GM18867 (cell line): ENCODE measurements at regions not wholly inside any gene's neighbourhood (a gene's known extent, or its start where the extent isn't known, plus 50 kb on each side); places are given as distances from the start of the nearest gene placed in this dataset.

ENCODE experiments used
- ATAC-seq: cut with Tn5 transposase; IDR thresholded peaks from one replicate; pipeline ENCODE4 v1.9.1; 2021; ENCODE audit warnings: mild to moderate bottlenecking, moderate library complexity; ENCODE audit not compliant: unreplicated experiment

DNA sequence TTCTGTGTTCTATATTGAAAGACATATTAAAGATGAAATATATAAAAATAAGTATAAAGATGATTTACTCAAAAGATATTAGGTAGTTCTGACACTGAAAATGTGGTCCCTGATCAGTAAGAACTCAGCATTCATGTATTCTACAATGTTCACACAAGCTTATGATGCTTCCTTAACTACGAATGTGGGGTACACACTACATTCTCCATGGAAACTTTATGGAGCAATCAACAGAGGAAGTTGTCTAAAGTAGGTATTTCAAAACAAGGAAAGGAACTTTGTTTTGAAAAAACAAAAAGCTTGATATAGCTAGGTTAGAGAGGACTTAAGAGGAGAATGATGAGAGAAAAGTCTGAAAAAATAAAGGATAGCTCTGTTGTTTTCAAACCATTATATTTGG is 119.7 kb upstream of the RGS18 start:
- no peak for ATAC-seq

DNA sequence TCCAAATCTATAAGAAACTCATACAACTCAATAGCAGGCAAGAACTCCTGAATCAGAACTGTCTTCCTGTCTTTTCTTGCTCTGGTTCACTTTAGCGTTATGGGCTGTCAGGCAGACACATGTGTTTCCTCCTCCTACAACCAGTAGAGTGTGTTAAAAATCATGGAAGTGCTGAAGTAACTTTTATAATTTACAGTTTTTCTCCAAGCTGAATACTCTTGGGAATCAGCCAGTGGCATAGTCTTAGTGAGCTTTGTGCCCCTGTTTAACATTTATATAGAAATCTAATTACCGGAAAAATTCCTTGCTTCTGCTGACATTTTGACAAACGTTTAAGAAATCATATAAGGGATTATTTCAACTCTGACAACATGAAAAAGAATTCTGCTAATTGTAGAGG is 113.1 kb upstream of the RGS18 start:
- no peak for ATAC-seq

DNA sequence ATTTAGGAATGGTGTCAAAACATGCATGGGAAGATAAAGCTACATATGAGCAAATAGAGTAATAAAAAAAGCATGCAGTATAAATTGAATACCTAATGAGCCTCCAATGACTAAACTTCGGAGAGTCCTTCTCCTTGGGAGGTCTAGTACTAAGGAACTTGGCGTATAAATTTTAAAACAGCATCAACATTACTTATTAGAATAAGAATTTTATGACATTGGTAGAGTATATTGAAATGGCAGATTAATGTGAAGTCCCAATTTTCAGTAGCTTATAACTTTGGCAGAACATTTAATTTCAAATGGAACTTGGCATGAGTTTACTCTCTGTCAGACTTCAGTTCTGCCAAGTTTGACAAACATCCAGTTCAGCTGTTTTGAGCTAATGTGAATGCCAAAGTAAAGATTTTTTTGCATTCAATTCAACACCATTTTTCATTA is 104.7 kb upstream of the RGS18 start:
- ATAC-seq: no peak

DNA sequence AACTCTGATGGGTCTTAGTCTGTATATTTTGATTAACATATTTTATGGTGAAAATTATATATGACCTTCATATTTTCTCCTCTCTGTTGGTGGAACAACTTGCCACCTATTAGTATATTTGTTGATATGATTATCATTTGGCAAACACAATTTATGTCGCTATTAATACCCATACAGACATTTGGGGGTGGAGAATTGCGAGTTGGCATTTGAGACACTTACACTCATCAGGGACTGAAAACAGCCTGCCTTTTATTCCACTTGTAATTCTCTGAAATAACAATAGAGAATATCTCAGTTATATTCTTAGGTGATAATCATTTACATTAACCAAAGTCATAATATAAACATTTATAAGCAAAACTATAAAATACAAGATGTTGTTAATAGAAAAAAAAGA is 100.5 kb upstream of the RGS18 start:
- ATAC-seq: no peak

DNA sequence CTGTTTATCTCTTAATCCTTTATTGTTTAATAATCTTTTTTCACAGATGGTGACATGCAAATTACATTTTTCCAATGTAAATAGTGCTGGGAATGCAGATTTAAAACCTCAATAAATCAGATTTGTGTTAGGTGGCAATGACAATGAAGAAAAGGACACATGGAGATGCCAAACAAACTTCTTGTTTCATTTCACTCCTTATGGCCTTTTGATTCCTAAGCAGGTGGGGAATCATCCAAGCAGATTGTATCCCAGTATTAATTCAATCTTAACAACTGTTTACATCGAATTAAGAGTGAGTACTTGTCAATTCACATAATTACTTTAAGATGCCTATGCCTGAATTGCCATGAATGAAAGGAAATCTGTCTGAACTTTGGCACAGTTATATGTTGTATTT is 98.9 kb upstream of the RGS18 start:
- ATAC-seq: no peak

DNA sequence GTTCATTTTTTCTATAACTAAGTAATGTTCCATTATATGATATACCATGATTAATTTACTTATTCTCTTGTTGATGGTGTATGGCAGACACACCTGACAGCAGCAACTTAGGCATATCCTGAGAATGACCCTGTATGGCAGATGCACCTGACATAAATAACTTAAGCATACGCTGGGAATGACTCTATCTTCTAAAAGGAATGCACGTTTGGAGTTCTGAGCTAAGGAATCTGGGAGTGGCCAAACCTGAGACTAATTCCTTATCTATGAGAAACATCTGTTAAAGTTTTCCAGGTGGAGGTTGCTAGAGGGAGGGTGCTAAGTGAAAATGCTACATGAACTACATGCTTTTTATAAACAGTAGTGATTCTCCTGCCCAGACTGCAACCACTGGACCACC is 96.7 kb upstream of the RGS18 start:
- no peak for ATAC-seq

DNA sequence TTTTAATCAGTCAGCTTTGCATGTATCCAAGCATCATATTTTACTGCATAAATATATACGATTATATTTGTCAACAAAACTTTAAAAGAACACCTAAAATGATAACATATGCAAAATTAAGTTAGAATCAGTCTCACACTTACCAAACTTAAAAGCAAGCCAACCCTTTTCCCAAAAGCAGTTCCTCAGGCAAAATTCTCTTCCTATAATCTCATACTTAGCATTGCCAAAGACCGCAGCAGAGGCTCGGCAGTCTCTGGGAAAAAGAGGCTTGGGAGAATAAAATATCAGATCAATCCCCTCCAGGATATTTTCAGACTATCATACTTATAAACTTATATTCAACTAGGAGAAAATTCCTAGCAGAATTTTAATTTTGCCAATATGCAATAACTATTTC is 93.2 kb upstream of the RGS18 start:
- ATAC-seq: no peak

DNA sequence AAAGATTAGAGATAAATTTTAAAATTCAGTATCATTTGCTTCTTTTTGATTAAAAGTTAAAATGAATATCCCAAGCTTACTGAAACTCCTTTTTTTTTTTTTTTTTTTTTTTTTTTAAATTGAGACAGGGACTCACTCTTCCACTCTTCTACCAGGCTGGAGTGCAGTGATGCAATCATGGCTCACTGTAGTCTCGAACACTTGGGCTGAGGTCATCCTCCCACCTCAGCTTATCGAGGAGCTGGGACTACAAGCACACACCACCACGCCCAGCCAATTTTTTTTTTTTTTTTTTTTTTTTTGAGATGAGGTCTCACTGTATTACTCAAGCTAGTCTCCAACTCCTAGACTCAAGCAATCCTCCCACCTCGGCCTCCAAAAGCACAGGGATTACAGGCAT is 92.1 kb upstream of the RGS18 start:
- no peak for ATAC-seq

DNA sequence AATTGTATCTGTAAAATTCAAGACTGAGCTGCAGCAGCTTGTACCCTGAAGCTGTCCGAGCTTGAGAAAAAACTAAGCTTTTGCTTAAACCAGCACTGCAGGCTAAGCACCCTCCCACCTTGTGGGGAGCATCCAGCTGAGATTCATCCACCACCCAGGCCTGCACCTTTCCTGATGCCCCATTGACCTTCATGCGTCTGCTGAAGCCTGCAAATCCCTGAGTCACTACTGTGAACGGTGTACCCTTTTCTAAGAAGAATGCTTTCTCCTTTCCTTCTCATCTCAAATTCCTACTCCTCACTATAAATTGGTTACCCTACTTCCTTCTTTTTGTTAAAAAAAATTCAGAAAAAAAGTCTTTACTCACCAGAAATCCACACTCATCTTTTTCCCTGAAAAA is 90.9 kb upstream of the RGS18 start:
- ATAC-seq: no peak

DNA sequence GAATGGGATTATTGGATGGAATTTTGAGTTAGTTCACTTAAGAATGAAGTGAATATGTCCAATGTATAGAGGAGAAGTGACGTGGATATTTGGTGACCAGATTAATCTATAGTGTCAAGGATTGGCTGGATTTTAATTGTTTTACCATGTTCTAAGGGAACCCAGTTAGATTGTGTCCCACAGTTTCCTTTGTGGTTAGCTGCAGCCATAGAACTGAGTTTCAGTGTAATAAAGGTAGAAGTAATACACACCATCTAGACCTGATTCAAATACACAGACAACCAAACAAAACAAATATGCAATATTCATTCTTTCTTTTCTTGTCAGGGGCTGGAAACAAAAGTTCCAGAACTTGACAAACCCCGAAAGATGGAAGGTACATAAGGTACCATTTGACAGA is 88.0 kb upstream of the RGS18 start:
- ATAC-seq: no peak

DNA sequence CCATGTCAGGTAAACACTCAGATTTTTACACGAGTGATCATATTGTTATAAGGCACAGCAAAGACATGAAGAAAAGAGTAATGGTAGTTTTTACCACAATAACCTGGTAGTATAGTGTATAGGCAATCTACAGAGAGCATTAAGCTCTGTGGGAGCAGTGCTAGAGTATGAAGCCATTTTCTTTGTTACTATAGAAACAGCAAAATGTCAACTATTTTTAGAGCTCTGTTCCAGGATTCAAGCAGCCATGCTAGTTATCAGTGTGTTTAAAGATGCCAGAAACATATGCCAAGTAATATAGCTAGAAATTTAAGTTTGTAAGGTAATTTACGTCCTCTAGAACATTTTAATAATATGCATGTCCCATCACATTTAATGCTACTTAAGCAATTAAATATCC is 77.6 kb upstream of the RGS18 start:
- no peak for ATAC-seq

DNA sequence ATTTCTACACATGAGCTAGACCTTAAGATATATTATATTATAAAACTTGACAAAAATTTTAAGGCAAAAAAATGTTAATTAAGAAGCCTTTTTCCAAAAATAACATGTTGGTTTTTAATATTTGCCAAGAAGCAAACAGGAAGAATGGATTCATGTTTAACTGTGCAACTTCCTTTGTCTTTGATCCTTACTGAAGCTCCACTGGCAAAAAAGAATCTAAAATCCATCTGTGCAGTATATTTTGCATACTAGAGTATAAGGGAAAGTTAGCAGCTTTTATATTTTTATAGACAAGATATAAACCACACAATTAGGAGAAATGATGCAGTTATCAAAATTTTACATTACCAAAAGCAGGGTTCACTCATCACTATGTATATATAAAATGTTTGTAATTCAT is 76.9 kb upstream of the RGS18 start:
- ATAC-seq: no peak

DNA sequence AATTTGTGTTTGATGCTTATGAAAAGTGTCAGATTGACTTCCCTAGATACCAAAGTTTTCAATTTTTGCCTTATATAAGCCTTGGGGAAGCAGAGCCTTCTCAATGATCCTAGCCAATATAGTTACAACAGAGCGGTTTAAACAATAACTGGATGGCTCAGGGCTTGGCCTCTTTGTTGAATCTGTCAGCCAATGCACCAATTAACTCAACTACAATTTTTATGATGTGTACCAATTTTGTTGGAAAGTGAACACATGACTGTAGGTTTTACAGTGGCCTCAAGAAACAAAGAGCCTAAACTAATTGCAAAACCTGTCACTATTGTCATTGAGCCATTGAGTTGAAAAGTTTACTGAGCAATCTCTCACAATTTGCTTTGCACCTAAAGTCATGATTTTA is 71.6 kb upstream of the RGS18 start:
- ATAC-seq: no peak

DNA sequence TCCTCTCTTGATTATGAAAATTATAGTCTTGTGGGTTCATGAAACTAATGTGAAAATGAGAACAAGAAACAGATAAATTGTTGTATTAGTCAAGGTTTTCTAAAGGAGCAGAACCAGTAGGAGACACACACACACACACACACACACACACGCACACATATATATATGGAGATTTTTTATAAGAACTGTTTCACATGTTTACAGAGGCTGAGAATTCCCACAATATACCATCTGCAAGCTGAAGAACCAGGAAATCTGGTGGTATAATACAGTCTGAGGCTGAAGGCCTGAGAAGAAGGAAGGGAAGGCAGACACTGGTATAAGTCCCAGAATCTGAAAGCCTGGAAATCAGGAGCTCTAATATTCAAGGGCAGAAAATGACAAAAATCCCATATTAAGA is 70.9 kb upstream of the RGS18 start:
- ATAC-seq: no peak

DNA sequence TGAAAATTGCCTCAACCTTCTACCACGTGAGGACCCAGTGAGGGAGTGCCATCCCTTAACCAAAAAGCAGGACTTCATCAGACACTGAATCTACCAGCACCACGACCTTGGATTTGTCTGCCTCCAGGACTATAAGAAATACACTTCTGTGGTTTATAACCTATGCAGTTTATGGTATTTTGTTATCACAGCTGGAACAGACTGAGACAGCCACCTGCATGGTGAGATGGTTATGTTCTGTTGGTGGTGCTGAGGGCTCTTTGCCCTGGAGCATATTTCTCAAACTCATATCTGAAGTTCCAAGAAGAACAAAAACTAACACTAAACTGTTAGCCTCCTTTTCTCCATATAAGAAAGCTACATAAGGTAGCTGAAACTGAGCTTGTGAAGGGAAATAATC is 69.8 kb upstream of the RGS18 start:
- no peak for ATAC-seq

DNA sequence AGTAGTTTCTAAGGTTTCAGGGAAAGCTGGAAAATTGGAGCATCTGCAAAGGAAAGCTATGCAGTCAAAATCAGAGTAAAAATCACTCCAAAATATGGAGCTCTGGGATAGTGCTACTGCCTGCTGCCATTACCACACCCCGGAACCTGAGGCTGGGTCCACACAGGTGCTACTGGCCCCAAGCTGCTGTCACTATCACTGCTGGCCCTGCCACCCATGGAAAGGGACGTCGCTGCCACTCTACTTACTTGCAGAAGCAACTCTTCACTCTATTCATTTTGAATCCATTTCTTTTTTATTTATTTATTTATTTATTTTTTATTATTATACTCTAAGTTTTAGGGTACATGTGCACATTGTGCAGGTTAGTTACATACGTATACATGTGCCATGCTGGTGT is 60.3 kb upstream of the RGS18 start:
- no peak for ATAC-seq

DNA sequence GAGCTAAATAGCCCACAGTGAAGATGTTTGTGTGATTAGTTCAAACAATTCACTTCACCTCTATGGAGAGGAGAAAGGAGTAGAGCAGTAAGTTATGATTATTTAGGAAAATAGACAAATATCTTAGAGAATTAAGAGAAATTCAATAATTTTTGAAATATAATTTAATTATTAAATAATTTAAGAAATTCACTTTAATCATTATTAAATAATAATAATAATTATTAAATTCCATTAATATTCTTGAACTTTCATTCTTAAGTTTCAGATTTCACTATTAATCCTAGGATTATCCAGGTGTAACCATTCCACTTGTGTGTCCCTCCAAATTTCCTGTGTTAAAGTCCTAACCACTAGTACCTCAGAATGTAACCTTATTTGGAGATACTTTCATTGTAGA is 58.9 kb upstream of the RGS18 start:
- no peak for ATAC-seq

DNA sequence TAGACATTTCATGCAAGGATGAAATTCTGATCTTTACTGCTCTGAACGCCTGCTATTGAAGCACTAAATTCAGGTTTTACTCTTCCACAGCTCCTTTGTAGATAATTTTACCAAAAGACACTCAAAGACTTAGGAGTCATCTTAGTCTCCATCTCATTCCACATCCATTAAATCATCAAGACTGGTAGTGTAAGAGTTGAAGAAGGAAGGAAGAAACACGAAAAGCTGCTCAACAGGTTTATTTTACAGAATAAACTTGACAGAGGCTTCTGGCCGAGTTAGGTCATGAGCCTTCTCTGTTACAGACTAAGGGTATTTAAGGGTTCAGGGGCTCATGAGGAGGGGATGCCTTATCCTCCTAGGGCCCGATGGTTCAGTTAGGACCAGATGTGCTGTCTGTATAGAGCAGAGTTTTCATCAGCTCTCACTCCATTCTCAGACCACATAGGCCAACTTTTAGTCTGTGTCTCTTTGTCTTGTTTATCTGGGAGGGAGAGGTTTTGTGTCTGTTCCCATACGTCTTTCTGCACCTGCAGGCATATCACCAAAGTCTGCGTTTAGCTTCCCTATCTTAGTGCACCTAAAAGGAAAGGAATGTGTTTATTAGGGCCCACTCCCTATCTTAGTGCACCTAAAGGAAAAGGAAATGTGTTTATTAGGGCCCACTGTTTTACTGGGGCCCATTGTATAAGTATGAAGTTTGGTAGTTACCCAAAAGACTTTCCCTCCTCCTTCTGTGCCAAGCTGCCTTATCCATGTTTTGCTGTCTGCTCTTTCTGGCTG is 57.4 kb upstream of the RGS18 start:
- no peak for ATAC-seq

DNA sequence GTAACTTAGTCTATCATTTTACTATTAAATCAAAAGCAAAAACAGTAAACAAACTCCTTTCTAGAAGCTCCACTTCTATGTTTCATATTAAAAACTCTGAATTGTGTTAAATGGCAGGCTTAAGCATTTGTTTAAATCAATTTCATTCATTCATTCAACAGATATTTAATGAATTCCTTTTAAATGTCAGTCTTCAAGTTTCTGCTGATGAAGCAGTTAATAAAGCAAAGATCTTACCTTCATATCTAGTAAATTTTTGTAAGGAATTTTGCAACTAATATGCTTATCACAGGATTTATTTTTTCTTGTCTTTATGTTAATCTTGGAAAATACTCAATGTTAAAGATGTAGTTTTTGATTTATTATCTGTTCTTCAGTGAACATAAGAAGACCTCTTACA is 54.1 kb upstream of the RGS18 start:
- ATAC-seq: no peak

DNA sequence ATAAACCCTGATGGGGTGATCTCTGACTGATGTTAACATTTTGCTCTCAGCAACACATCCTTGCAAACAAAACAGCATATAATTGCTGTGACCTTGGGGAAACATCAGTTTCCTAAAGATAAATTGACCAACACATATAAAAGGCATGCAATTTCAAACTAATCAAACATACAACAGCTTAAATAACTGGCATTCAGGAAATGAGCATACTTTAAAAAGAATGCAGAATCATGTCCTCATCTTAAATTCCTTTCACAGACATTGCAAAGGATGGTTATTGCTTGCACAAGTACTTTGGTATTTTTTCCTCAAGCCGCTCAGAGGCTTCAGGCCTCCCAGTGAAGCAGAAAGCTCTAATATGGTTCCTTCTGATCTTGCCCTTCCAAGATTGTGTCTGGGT is 53.4 kb upstream of the RGS18 start:
- no peak for ATAC-seq

DNA sequence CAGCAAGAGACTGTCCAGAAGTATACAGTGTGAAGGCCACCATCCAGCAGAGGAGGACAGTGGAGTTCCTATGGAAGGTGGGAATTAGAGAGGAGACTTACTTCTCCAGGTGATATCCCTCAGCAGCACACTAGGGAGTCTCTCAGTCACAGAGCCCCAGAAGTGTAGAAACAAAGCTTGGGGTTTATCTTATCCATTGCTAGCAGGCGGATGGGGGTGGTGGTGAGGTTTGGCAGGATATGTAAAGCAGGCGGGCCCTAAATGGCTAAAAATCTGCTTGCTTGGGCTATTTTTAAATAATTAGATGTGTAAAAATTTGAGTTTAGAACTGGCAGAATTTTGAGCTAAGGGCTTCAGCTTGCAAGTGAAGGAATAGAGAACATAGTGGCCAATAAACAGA is 50.1 kb upstream of the RGS18 start:
- ATAC-seq: no peak
